SJSA1 (cell line): ENCODE measurements at regions not wholly inside any gene's neighbourhood (a gene's known extent, or its start where the extent isn't known, plus 50 kb on each side); places are given as distances from the start of the nearest gene placed in this dataset.

ENCODE experiments used
- DNase-seq, 2 experiments: peaks; one replicate each; pipeline ENCODE4 v3.0.0-alpha.2; 2015 to 2020; ENCODE audit warnings: low spot score in 2 of 2, low read depth in 1 of 2
- H3K27ac ChIP-seq: fragments of 250-450 bp; sonication (Bioruptor Pico); 2 replicates; pipeline ENCODE4 v1.5.1; 2020; ENCODE audit warnings: mild to moderate bottlenecking, moderate library complexity
- H3K27me3 ChIP-seq: fragments of 250-450 bp; sonication (Bioruptor Pico); replicated peaks from 2 replicates; pipeline ENCODE4 v1.5.1; 2020; ENCODE audit warnings: mild to moderate bottlenecking, moderate library complexity
- H3K36me3 ChIP-seq: fragments of 250-450 bp; sonication (Bioruptor Pico); 2 replicates; pipeline ENCODE4 v1.5.1; 2020; ENCODE audit warnings: mild to moderate bottlenecking
- H3K4me1 ChIP-seq: fragments of 250-450 bp; sonication (Bioruptor Pico); replicated peaks from 2 replicates; pipeline ENCODE4 v1.6.1; 2021; ENCODE audit warnings: mild to moderate bottlenecking
- H3K4me3 ChIP-seq: fragments of 250-450 bp; sonication (Bioruptor Pico); 2 replicates; pipeline ENCODE4 v1.5.1; 2020; ENCODE audit warnings: mild to moderate bottlenecking
- H3K9me3 ChIP-seq: fragments of 250-450 bp; sonication (Bioruptor Pico); replicated peaks from 2 replicates; pipeline ENCODE4 v1.5.1; 2020; ENCODE audit warnings: mild to moderate bottlenecking

GRCh38 chr11:80146232-80146631, 705.4 kb upstream of the TENM4 start:
- DNase-seq: no peak
- no peaks in the 10 kb centered on the region for H3K4me1 ChIP-seq
- H3K27me3 ChIP-seq: no peaks in the 10 kb centered on the region
- H3K4me3 ChIP-seq: no peak overlapping the region
- no peak overlapping the region for H3K27ac ChIP-seq
- H3K9me3 ChIP-seq: no peaks in the 10 kb centered on the region
- no peaks in the 10 kb centered on the region for H3K36me3 ChIP-seq

- Histone ChIP-seq H3K27ac (no peak overlapping the region), H3K36me3 (no peaks in the 10 kb centered on the region), H3K9me3 (no peaks in the 10 kb centered on the region), H3K4me3 (no peak overlapping the region), H3K4me1 (no peaks in the 10 kb centered on the region), H3K27me3 (no peaks in the 10 kb centered on the region)
- no peak for DNase-seq
These were observed 704.2 kb upstream of the TENM4 start for GRCh38 chr11:80144897-80145594.

GRCh38 chr11:80136991-80137390, 696.2 kb upstream of the TENM4 start:
- DNase-seq: no peak
- no peak overlapping the region for H3K27ac ChIP-seq

GRCh38 chr11:80129396-80129795, 688.6 kb upstream of the TENM4 start:
- Histone ChIP-seq H3K4me1 (no peaks in the 10 kb centered on the region), H3K4me3 (no peak overlapping the region), H3K27me3 (no peaks in the 10 kb centered on the region), H3K27ac (no peak overlapping the region), H3K36me3 (no peaks in the 10 kb centered on the region), H3K9me3 (no peaks in the 10 kb centered on the region)
- no peak for DNase-seq

More at GRCh38 chr11:80136991-80137390, 696.2 kb upstream of the TENM4 start:
- H3K4me1 ChIP-seq: no peaks in the 10 kb centered on the region
- H3K27me3 ChIP-seq: no peaks in the 10 kb centered on the region
- no peaks in the 10 kb centered on the region for H3K9me3 ChIP-seq
- no peaks in the 10 kb centered on the region for H3K36me3 ChIP-seq
- no peak overlapping the region for H3K4me3 ChIP-seq

- DNase-seq: no peak
- H3K36me3 ChIP-seq: no peaks in the 10 kb centered on the region
- H3K27me3 ChIP-seq: no peaks in the 10 kb centered on the region
- H3K27ac ChIP-seq: no peak overlapping the region
- no peak overlapping the region for H3K4me3 ChIP-seq
- H3K4me1 ChIP-seq: no peaks in the 10 kb centered on the region
- H3K9me3 ChIP-seq: no peaks in the 10 kb centered on the region
These were observed 681.4 kb upstream of the TENM4 start for GRCh38 chr11:80122211-80122610.

GRCh38 chr11:80118073-80118472, 677.2 kb upstream of the TENM4 start:
- Histone ChIP-seq H3K9me3 (no peaks in the 10 kb centered on the region), H3K4me3 (no peak overlapping the region), H3K27me3 (no peaks in the 10 kb centered on the region), H3K27ac (no peak overlapping the region), H3K36me3 (no peaks in the 10 kb centered on the region), H3K4me1 (no peaks in the 10 kb centered on the region)
- DNase-seq: no peak

- DNase-seq: no peak
- no peaks in the 10 kb centered on the region for H3K36me3 ChIP-seq
- H3K4me3 ChIP-seq: no peak overlapping the region
- H3K27me3 ChIP-seq: no peaks in the 10 kb centered on the region
- H3K4me1 ChIP-seq: no peaks in the 10 kb centered on the region
- no peak overlapping the region for H3K27ac ChIP-seq
- no peaks in the 10 kb centered on the region for H3K9me3 ChIP-seq
These were observed 676.0 kb upstream of the TENM4 start for GRCh38 chr11:80116796-80117195.

- Histone ChIP-seq H3K27me3 (no peaks in the 10 kb centered on the region), H3K4me3 (no peak overlapping the region), H3K27ac (no peak overlapping the region), H3K9me3 (no peaks in the 10 kb centered on the region), H3K4me1 (no peaks in the 10 kb centered on the region), H3K36me3 (no peaks in the 10 kb centered on the region)
- DNase-seq: no peak
These were observed 668.8 kb upstream of the TENM4 start for GRCh38 chr11:80109652-80110051.

- Histone ChIP-seq H3K4me1 (no peaks in the 10 kb centered on the region; the same call in 1 of the 2 replicates), H3K4me3 (no peak overlapping the region), H3K27ac (no peak overlapping the region), H3K9me3 (no peaks in the 10 kb centered on the region), H3K36me3 (no peaks in the 10 kb centered on the region), H3K27me3 (no peaks in the 10 kb centered on the region)
- no peak for DNase-seq
These were observed 668.2 kb upstream of the TENM4 start for GRCh38 chr11:80109031-80109430.

GRCh38 chr11:80107415-80107814, 666.6 kb upstream of the TENM4 start:
- Histone ChIP-seq H3K9me3 (no peaks in the 10 kb centered on the region), H3K27ac (no peak overlapping the region), H3K4me1 (peaks cover 10% of the 10 kb centered on the region), H3K4me3 (no peak overlapping the region), H3K27me3 (no peaks in the 10 kb centered on the region), H3K36me3 (no peaks in the 10 kb centered on the region)
- no peak for DNase-seq

GRCh38 chr11:80104191-80104590, 663.4 kb upstream of the TENM4 start:
- H3K4me3 ChIP-seq: no peak overlapping the region
- no peak for DNase-seq
- H3K9me3 ChIP-seq: no peaks in the 10 kb centered on the region
- H3K27me3 ChIP-seq: no peaks in the 10 kb centered on the region
- no peaks in the 10 kb centered on the region for H3K36me3 ChIP-seq
- H3K27ac ChIP-seq: peak overlapping the region; percentile 55; the same call in 1 of the 2 replicates
- peaks cover 10% of the 10 kb centered on the region for H3K4me1 ChIP-seq

GRCh38 chr11:80103142-80103859, 662.5 kb upstream of the TENM4 start:
- no peaks in the 10 kb centered on the region for H3K36me3 ChIP-seq

GRCh38 chr11:80097146-80097545, 656.3 kb upstream of the TENM4 start:
- no peak overlapping the region for H3K4me3 ChIP-seq
- peaks cover 11% of the 10 kb centered on the region for H3K4me1 ChIP-seq

More at GRCh38 chr11:80103142-80103859, 662.5 kb upstream of the TENM4 start:
- peak overlapping the region; percentile 59 for H3K27ac ChIP-seq
- no peak overlapping the region for H3K4me3 ChIP-seq
- no peaks in the 10 kb centered on the region for H3K27me3 ChIP-seq
- H3K4me1 ChIP-seq: peaks cover 10% of the 10 kb centered on the region
- no peaks in the 10 kb centered on the region for H3K9me3 ChIP-seq
- peak in 1 of 2 experiments; percentile 66 for DNase-seq

GRCh38 chr11:80096736-80097135, 655.9 kb upstream of the TENM4 start:
- no peak overlapping the region for H3K4me3 ChIP-seq
- no peak overlapping the region for H3K27ac ChIP-seq
- H3K9me3 ChIP-seq: no peaks in the 10 kb centered on the region
- no peaks in the 10 kb centered on the region for H3K36me3 ChIP-seq
- H3K4me1 ChIP-seq: peaks cover 11% of the 10 kb centered on the region
- H3K27me3 ChIP-seq: no peaks in the 10 kb centered on the region
- DNase-seq: peak; percentile 24 to 42

More at GRCh38 chr11:80097146-80097545, 656.3 kb upstream of the TENM4 start:
- Histone ChIP-seq H3K36me3 (no peaks in the 10 kb centered on the region), H3K27me3 (no peaks in the 10 kb centered on the region), H3K9me3 (no peaks in the 10 kb centered on the region), H3K27ac (no peak overlapping the region)
- DNase-seq: no peak
